ENCODE measurements at regions not wholly inside any gene's neighbourhood (a gene's known extent, or its start where the extent isn't known, plus 50 kb on each side); places are given as distances from the start of the nearest gene placed in this dataset.

GRCh38 chr1:55650444-55650843 is 435.3 kb upstream of the USP24 start:
- DNase-seq (no peak), FAIRE-seq (no peak)
- H3K9me3 ChIP-seq (ENCODE audit: control insufficient read depth in 2 of 3, insufficient read depth in 1 of 3, low read length in 3 of 3) = no peaks in the 10 kb centered on the region
- H3K4me3 ChIP-seq (ENCODE audit: low read length in 3 of 3) = no peak overlapping the region
- no peak for TF ChIP-seq CTCF (IDR thresholded peaks at IDR 0.05; ENCODE audit: borderline replicate concordance, extremely low read depth, insufficient read depth)
- intact Hi-C loops (cut with DNase I) = no loop called here
- H3K27ac ChIP-seq (ENCODE audit: low read depth in 2 of 2, low read length in 2 of 2) = no peak overlapping the region
- no peak overlapping the region for H3K9ac ChIP-seq (ENCODE audit: low read length in 3 of 3)
- H3K4me1 ChIP-seq (ENCODE audit: control insufficient read depth in 2 of 3, insufficient read depth in 2 of 3, low read depth in 1 of 3, low read length in 3 of 3) = no peaks in the 10 kb centered on the region
- no peaks in the 10 kb centered on the region for H3K27me3 ChIP-seq (ENCODE audit: control insufficient read depth, insufficient read depth, low read length)
- no peaks in the 10 kb centered on the region for H3K36me3 ChIP-seq (ENCODE audit: control insufficient read depth in 2 of 3, insufficient read depth in 3 of 3, low read length in 3 of 3)

GRCh38 chr1:55646181-55646580 is 431.0 kb upstream of the USP24 start:
- no peak for TF ChIP-seq CTCF (IDR thresholded peaks at IDR 0.05; ENCODE audit: borderline replicate concordance, extremely low read depth, insufficient read depth)

GRCh38 chr1:55645270-55645669 is 430.1 kb upstream of the USP24 start:
- Histone ChIP-seq H3K36me3 (ENCODE audit: control insufficient read depth in 2 of 3, insufficient read depth in 3 of 3, low read length in 3 of 3) (no peaks in the 10 kb centered on the region), H3K9ac (ENCODE audit: low read length in 3 of 3) (no peak overlapping the region), H3K27me3 (ENCODE audit: control insufficient read depth, insufficient read depth, low read length) (no peaks in the 10 kb centered on the region), H3K27ac (ENCODE audit: low read depth in 2 of 2, low read length in 2 of 2) (no peak overlapping the region), H3K4me1 (ENCODE audit: control insufficient read depth in 2 of 3, insufficient read depth in 2 of 3, low read depth in 1 of 3, low read length in 3 of 3) (peaks cover 0 to 6% (median 4%) of the 10 kb centered on the region in 3 donors), H3K4me3 (ENCODE audit: low read length in 3 of 3) (no peak overlapping the region), H3K9me3 (ENCODE audit: control insufficient read depth in 2 of 3, insufficient read depth in 1 of 3, low read length in 3 of 3) (no peaks in the 10 kb centered on the region)
- TF ChIP-seq CTCF (IDR thresholded peaks at IDR 0.05; ENCODE audit: borderline replicate concordance, extremely low read depth, insufficient read depth) = no peak
- DNase-seq (peak in 4 of 5 donors; percentile 60 to 81 (median 72)), FAIRE-seq (no peak)
- intact Hi-C loops (cut with DNase I) = no loop called here

More at GRCh38 chr1:55646181-55646580, 431.0 kb upstream of the USP24 start:
- intact Hi-C loops (cut with DNase I) = no loop called here
- no peak for DNase-seq
- Histone ChIP-seq H3K9ac (ENCODE audit: low read length in 3 of 3) (no peak overlapping the region), H3K9me3 (ENCODE audit: control insufficient read depth in 2 of 3, insufficient read depth in 1 of 3, low read length in 3 of 3) (no peaks in the 10 kb centered on the region), H3K36me3 (ENCODE audit: control insufficient read depth in 2 of 3, insufficient read depth in 3 of 3, low read length in 3 of 3) (no peaks in the 10 kb centered on the region), H3K27ac (ENCODE audit: low read depth in 2 of 2, low read length in 2 of 2) (no peak overlapping the region), H3K27me3 (ENCODE audit: control insufficient read depth, insufficient read depth, low read length) (no peaks in the 10 kb centered on the region), H3K4me1 (ENCODE audit: control insufficient read depth in 2 of 3, insufficient read depth in 2 of 3, low read depth in 1 of 3, low read length in 3 of 3) (no peaks in the 10 kb centered on the region), H3K4me3 (ENCODE audit: low read length in 3 of 3) (no peak overlapping the region)
- FAIRE-seq = no peak

GRCh38 chr1:55641947-55642346 is 426.8 kb upstream of the USP24 start:
- H3K4me1 ChIP-seq (ENCODE audit: control insufficient read depth in 2 of 3, insufficient read depth in 2 of 3, low read depth in 1 of 3, low read length in 3 of 3) = peaks cover 0 to 6% (median 4%) of the 10 kb centered on the region in 3 donors
- H3K4me3 ChIP-seq (ENCODE audit: low read length in 3 of 3) = no peak overlapping the region
- no peak for FAIRE-seq
- intact Hi-C loops (cut with DNase I) = no loop called here
- H3K9me3 ChIP-seq (ENCODE audit: control insufficient read depth in 2 of 3, insufficient read depth in 1 of 3, low read length in 3 of 3) = no peaks in the 10 kb centered on the region
- TF ChIP-seq CTCF (IDR thresholded peaks at IDR 0.05; ENCODE audit: borderline replicate concordance, extremely low read depth, insufficient read depth) = no peak
- no peaks in the 10 kb centered on the region for H3K36me3 ChIP-seq (ENCODE audit: control insufficient read depth in 2 of 3, insufficient read depth in 3 of 3, low read length in 3 of 3)
- H3K9ac ChIP-seq (ENCODE audit: low read length in 3 of 3) = no peak overlapping the region
- H3K27me3 ChIP-seq (ENCODE audit: control insufficient read depth, insufficient read depth, low read length) = no peaks in the 10 kb centered on the region
- no peak for DNase-seq
- no peak overlapping the region for H3K27ac ChIP-seq (ENCODE audit: low read depth in 2 of 2, low read length in 2 of 2)

Data from kidney (tissue), 13 donors.